Mesothelial cell of epicardium (in vitro differentiated cells): ENCODE measurements at regions not wholly inside any gene's neighbourhood (a gene's known extent, or its start where the extent isn't known, plus 50 kb on each side); places are given as distances from the start of the nearest gene placed in this dataset.

ENCODE experiments used
- DNase-seq, 2 experiments: peaks; one replicate each; pipeline ENCODE4 v3.0.0; 2021; ENCODE audit warnings: low spot score in 2 of 2; ENCODE audit not compliant: unreplicated experiment in 2 of 2
- H3K27ac Mint-ChIP-seq: 2 replicates; pipeline ENCODE4 v1.8.0; 2021; ENCODE audit warnings: mixed read lengths
- H3K27me3 Mint-ChIP-seq: 2 replicates; pipeline ENCODE4 v1.8.0; 2021; ENCODE audit warnings: low read depth, mixed read lengths
- H3K36me3 Mint-ChIP-seq: 2 replicates; pipeline ENCODE4 v1.8.0; 2021; ENCODE audit warnings: mixed read lengths
- H3K4me1 Mint-ChIP-seq: 2 replicates; pipeline ENCODE4 v1.8.0; 2021; ENCODE audit warnings: mixed read lengths
- H3K4me3 Mint-ChIP-seq: 2 replicates; pipeline ENCODE4 v1.8.0; 2021; ENCODE audit warnings: mild to moderate bottlenecking, moderate library complexity, mixed read lengths
- H3K9me3 Mint-ChIP-seq: 2 replicates; pipeline ENCODE4 v1.8.0; 2021; ENCODE audit warnings: mixed read lengths
- CTCF ChIP-seq: fragments of 200-600 bp; sonication (generic); IDR thresholded peaks from one replicate; pipeline ENCODE4 v1.5.0; 2021; ENCODE audit warnings: antibody characterized with exemption; ENCODE audit not compliant: unreplicated experiment

DNA sequence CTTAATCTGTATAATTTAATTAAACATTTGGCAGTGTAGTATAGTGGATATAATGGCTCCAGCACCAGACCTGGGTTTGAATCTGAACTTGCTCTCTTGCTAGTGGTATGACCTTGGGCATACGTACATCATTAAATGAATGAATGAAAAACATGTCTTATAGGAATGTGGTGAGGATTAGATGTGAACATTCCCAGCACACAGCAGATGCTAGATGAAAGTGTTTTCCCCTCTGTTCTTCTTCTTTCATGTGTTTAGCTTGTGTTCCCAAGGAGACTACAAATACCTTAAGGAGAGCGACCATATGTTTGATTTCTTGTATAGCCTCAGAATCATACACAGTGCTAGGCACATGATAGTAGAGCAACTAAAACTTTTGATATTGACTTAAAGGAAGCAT, 56.5 kb downstream of the CT47B1 start:
- no peak for DNase-seq
- peaks cover 33% of the 10 kb centered on the region for H3K9me3 Mint-ChIP-seq
- TF ChIP-seq CTCF: no peak

GRCh38 chrX:120813982-120814381, 61.7 kb downstream of the CT47B1 start:
- no peaks in the 10 kb centered on the region for H3K36me3 Mint-ChIP-seq
- H3K27me3 Mint-ChIP-seq: peaks cover 19% of the 10 kb centered on the region
- H3K9me3 Mint-ChIP-seq: peaks cover 33% of the 10 kb centered on the region
- H3K27ac Mint-ChIP-seq: no peak overlapping the region
- DNase-seq: no peak
- no peak for TF ChIP-seq CTCF
- H3K4me3 Mint-ChIP-seq: no peak overlapping the region
- no peaks in the 10 kb centered on the region for H3K4me1 Mint-ChIP-seq

More for the DNA sequence above, 56.5 kb downstream of the CT47B1 start:
- Mint-ChIP-seq H3K4me1 (no peaks in the 10 kb centered on the region), H3K27ac (no peak overlapping the region), H3K4me3 (no peak overlapping the region), H3K36me3 (no peaks in the 10 kb centered on the region), H3K27me3 (peaks cover 18% of the 10 kb centered on the region)

- TF ChIP-seq CTCF: no peak
- Mint-ChIP-seq H3K4me3 (no peak overlapping the region), H3K27ac (no peak overlapping the region), H3K27me3 (peaks cover 13% of the 10 kb centered on the region), H3K4me1 (peaks cover 4% of the 10 kb centered on the region), H3K36me3 (no peaks in the 10 kb centered on the region), H3K9me3 (peaks cover 35% of the 10 kb centered on the region)
- DNase-seq: no peak
Observed at GRCh38 chrX:120801426-120801825, 74.2 kb downstream of the CT47B1 start.

GRCh38 chrX:120797188-120797851, 78.3 kb downstream of the CT47B1 start:
- peaks cover 26% of the 10 kb centered on the region for H3K9me3 Mint-ChIP-seq
- no peak for DNase-seq

DNA sequence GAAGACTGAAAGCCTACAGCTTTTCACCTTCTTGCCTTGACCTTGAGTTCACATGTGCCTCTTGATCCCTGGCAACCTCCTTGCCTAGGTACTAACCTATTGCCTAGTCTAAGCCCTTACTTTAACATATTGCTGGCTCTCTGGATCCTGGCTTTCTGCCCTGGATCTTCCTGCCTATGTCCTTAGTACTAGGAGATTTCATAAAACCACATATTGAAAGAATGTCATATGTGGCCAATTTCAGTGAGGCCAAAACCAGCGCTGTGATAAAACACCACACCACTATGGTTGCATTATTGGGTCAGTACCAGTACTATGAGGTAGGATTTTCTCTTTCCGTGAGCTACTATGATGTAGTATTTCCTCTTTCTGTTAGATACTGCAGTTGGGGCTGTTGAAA, 80.4 kb downstream of the CT47B1 start:
- H3K36me3 Mint-ChIP-seq: no peaks in the 10 kb centered on the region
- H3K9me3 Mint-ChIP-seq: peaks cover 18% of the 10 kb centered on the region
- peaks cover 4% of the 10 kb centered on the region for H3K4me1 Mint-ChIP-seq
- no peak for TF ChIP-seq CTCF
- no peak for DNase-seq
- H3K27ac Mint-ChIP-seq: no peak overlapping the region
- H3K27me3 Mint-ChIP-seq: peaks cover 6% of the 10 kb centered on the region
- H3K4me3 Mint-ChIP-seq: no peak overlapping the region

More at GRCh38 chrX:120797188-120797851, 78.3 kb downstream of the CT47B1 start:
- H3K36me3 Mint-ChIP-seq: no peaks in the 10 kb centered on the region
- no peak for TF ChIP-seq CTCF
- peaks cover 4% of the 10 kb centered on the region for H3K4me1 Mint-ChIP-seq
- H3K4me3 Mint-ChIP-seq: no peak overlapping the region
- peaks cover 11% of the 10 kb centered on the region for H3K27me3 Mint-ChIP-seq
- H3K27ac Mint-ChIP-seq: no peak overlapping the region
